ENCODE measurements at regions not wholly inside any gene's neighbourhood (a gene's known extent, or its start where the extent isn't known, plus 50 kb on each side); places are given as distances from the start of the nearest gene placed in this dataset.
A peak's percentile ranks its signal among the peaks of the same experiment; 100 is the strongest.

- BruUV-seq (replicated peaks), result no TSS peak
- Mint-ChIP-seq H3K27me3 (ENCODE audit: insufficient read depth, unreplicated experiment) (no peaks in the 10 kb centered on the region), H3K9me3 (ENCODE audit: unreplicated experiment) (no peaks in the 10 kb centered on the region), H3K36me3 (ENCODE audit: insufficient read depth, unreplicated experiment) (no peaks in the 10 kb centered on the region), H3K4me1 (ENCODE audit: low read depth, unreplicated experiment) (peaks cover 13% of the 10 kb centered on the region), H3K27ac (ENCODE audit: unreplicated experiment) (no peak overlapping the region), H3K4me3 (ENCODE audit: unreplicated experiment) (no peak overlapping the region)
- Histone ChIP-seq H3K36me3 (ENCODE audit: control insufficient read depth, insufficient read depth, low read length) (no peaks in the 10 kb centered on the region), H3K4me1 (peaks cover 15% of the 10 kb centered on the region), H3K9me3 (peaks cover 5% of the 10 kb centered on the region; the same call in 1 of the 2 replicates), H3K27me3 (replicated peaks; ENCODE audit: control insufficient read depth, insufficient read depth, low read length) (no peaks in the 10 kb centered on the region), H3K4me3 (ENCODE audit: low read depth, low read length) (no peak overlapping the region)
- ChIA-PET POLR2A (no interaction called here), CTCF (no interaction called here)
- DNase-seq, result no peak
- intact Hi-C loops (cut with micrococcal nuclease; ENCODE audit: unreplicated experiment), result no loop called here
- TF ChIP-seq CTCF (IDR thresholded peaks at IDR 0.05; ENCODE audit: insufficient read depth in 1 of 2, low read depth in 1 of 2, low read length in 1 of 2, severe bottlenecking in 1 of 2, unreplicated experiment in 1 of 2), result no peak
These were observed 358.8 kb upstream of the B3GALT2 start for GRCh38 chr1:193545171-193545570.

GRCh38 chr1:193543259-193543658 lies 356.8 kb upstream of the B3GALT2 start:
- Mint-ChIP-seq H3K4me1 (ENCODE audit: low read depth, unreplicated experiment) (peaks cover 14% of the 10 kb centered on the region), H3K4me3 (ENCODE audit: unreplicated experiment) (no peak overlapping the region), H3K9me3 (ENCODE audit: unreplicated experiment) (no peaks in the 10 kb centered on the region), H3K36me3 (ENCODE audit: insufficient read depth, unreplicated experiment) (no peaks in the 10 kb centered on the region), H3K27me3 (ENCODE audit: insufficient read depth, unreplicated experiment) (no peaks in the 10 kb centered on the region), H3K27ac (ENCODE audit: unreplicated experiment) (no peak overlapping the region)
- ChIA-PET POLR2A (no interaction called here), CTCF (no interaction called here)
- intact Hi-C loops (cut with micrococcal nuclease; ENCODE audit: unreplicated experiment), result loop anchor here (5.0 kb wide), 1 partner anchor 81 kb away; no protein-coding TSS in a partner anchor
- no peak overlapping the region for H3K4me3 ChIP-seq (ENCODE audit: low read depth, low read length)
- H3K9me3 ChIP-seq, result no peaks in the 10 kb centered on the region
- TF ChIP-seq CTCF (IDR thresholded peaks at IDR 0.05; ENCODE audit: insufficient read depth in 1 of 2, low read depth in 1 of 2, low read length in 1 of 2, severe bottlenecking in 1 of 2, unreplicated experiment in 1 of 2), result no peak
- no peaks in the 10 kb centered on the region for H3K27me3 ChIP-seq (replicated peaks; ENCODE audit: control insufficient read depth, insufficient read depth, low read length)
- no TSS peak for BruUV-seq (replicated peaks)
- H3K36me3 ChIP-seq (ENCODE audit: control insufficient read depth, insufficient read depth, low read length), result no peaks in the 10 kb centered on the region
- H3K4me1 ChIP-seq, result peaks cover 6% of the 10 kb centered on the region
- no peak for DNase-seq

GRCh38 chr1:193542690-193543089 lies 356.3 kb upstream of the B3GALT2 start:
- BruUV-seq (replicated peaks), result no TSS peak
- Histone ChIP-seq H3K9me3 (no peaks in the 10 kb centered on the region), H3K4me3 (ENCODE audit: low read depth, low read length) (no peak overlapping the region), H3K36me3 (ENCODE audit: control insufficient read depth, insufficient read depth, low read length) (no peaks in the 10 kb centered on the region), H3K27me3 (replicated peaks; ENCODE audit: control insufficient read depth, insufficient read depth, low read length) (no peaks in the 10 kb centered on the region), H3K4me1 (peaks cover 3% of the 10 kb centered on the region; the same call in 1 of the 2 replicates)
- Mint-ChIP-seq H3K4me3 (ENCODE audit: unreplicated experiment) (no peak overlapping the region), H3K27ac (ENCODE audit: unreplicated experiment) (no peak overlapping the region), H3K4me1 (ENCODE audit: low read depth, unreplicated experiment) (peaks cover 14% of the 10 kb centered on the region), H3K36me3 (ENCODE audit: insufficient read depth, unreplicated experiment) (no peaks in the 10 kb centered on the region), H3K9me3 (ENCODE audit: unreplicated experiment) (no peaks in the 10 kb centered on the region), H3K27me3 (ENCODE audit: insufficient read depth, unreplicated experiment) (no peaks in the 10 kb centered on the region)
- DNase-seq, result peak in 1 of 2 experiments; percentile 8
- ChIA-PET CTCF (no interaction called here), POLR2A (no interaction called here)
- no peak for TF ChIP-seq CTCF (IDR thresholded peaks at IDR 0.05; ENCODE audit: insufficient read depth in 1 of 2, low read depth in 1 of 2, low read length in 1 of 2, severe bottlenecking in 1 of 2, unreplicated experiment in 1 of 2)
- intact Hi-C loops (cut with micrococcal nuclease; ENCODE audit: unreplicated experiment), result loop anchor here (5.0 kb wide), 1 partner anchor 80 kb away; no protein-coding TSS in a partner anchor
